ENCODE measurements at regions not wholly inside any gene's neighbourhood (a gene's known extent, or its start where the extent isn't known, plus 50 kb on each side); places are given as distances from the start of the nearest gene placed in this dataset.

- TF ChIP-seq EP300 (IDR thresholded peaks at IDR 0.05) (no peak), CTCF (IDR thresholded peaks at IDR 0.05) (no peak), POLR2AphosphoS5 (IDR thresholded peaks at IDR 0.05) (no peak)
Observed at GRCh38 chr1:196114193-196114592, 494.0 kb downstream of the KCNT2 start.
